GM21423 (cell line): ENCODE measurements at regions not wholly inside any gene's neighbourhood (a gene's known extent, or its start where the extent isn't known, plus 50 kb on each side); places are given as distances from the start of the nearest gene placed in this dataset.
"Not testable (repeated sequence)": the region's sequence is repeated elsewhere in the genome, so short reads cannot be mapped to it uniquely, and the experiment has no call there.

Source experiments
- ATAC-seq: cut with Tn5 transposase; IDR thresholded peaks from one replicate; pipeline ENCODE4 v1.9.1; 2021; ENCODE audit warnings: mild to moderate bottlenecking, moderate library complexity; ENCODE audit not compliant: unreplicated experiment

DNA sequence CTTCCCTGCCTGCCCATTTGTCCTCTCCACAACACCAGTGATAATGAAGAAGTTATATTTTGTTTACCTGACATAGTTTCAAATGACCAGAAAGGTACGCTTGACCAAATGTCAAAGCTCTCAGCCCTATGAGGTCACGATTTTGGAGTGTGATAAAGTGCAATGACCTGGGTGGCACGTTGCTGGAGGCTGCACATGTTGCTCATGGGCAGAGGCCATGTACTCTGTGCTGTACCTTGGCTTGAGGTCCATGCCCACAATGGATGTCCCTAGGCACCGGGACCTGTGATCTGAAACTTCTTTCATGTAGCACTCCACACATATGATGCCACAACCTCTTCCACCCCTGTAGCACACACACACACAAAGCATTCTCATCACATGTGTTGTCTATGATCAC lies 164.0 kb upstream of the HEY2 start:
- ATAC-seq = no peak

DNA sequence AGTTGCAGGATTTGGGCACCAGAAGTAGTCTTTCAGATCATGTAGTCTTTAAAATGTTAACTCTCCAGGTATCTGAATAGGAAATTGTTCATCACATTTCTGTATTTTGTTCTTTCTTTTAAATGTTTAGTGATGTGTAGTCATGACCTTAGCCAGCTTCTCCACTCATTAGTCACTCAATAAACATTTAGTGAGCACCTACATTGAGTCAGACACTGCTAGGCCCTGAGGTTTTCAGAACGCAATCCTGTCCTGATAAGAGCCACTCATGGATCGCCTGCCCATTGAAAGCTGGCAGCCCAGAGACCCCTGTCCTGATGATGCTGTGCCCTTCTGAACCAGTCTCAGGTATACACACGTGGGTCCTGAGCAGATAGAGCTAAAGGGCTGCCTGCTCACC lies 163.4 kb upstream of the HEY2 start:
- no peak for ATAC-seq

DNA sequence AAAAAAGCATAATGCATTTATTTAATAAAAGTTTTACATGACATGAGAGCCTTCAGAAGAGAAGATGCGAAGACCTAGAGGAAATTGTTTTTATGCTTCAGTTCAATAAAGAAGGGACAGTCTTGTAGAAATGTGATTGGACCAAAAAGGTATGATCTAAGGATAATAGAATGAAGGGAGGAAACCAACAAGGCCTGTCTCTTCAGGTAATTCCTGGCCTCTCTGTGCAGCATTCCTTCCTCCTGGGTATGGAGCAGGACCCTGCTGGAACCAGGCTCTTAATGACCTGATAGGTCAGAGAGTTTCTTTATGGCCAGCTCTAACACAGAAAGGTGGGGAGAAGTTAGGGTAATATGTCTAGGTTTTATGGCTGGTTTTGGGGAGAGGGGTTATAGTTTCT lies 162.8 kb upstream of the HEY2 start:
- no peak for ATAC-seq

DNA sequence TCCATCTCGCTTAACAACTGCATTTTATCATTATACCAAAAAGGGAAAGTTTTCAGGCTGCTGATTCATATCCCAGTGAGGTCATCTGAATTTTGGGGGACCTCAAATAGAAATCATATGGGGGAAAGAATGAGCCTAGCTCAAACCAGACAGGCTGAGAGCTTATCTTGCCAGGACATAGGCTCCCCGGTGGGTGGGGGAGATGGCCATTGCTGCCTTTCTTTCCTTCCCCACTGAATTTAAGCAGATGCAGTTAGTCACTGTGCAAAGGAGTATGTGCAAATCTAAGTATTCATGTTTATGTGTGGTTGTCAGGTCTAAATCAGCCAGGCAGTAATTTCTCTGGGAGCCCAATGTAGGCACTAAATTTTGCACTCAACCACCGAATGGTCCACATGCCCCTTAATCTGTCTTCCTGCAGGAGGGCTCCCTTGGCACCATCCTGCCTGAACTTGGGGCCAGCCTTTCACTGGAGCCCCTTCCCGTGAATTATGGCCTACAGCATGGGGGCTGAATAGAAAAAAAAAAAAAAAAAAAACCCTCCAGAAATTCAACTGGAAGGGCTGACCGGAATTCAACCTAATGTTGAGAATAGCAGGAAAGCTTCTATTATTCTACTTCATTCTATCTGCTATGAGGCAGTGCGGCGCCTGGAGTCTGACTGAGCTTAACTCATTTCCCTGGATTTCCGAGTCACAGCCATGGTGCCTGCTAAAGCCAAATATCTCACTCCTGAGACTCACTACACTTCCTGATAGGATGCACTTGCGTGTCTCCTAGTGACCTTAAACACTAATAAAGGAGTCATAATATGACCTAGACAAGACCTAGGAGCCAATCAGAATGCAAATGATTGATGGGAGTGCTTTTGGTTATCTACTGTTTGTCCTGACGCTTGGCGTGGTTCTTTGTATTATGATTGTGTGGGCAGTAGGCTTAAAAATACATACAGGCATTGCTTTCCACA lies 161.5 kb upstream of the HEY2 start:
- no peak for ATAC-seq

DNA sequence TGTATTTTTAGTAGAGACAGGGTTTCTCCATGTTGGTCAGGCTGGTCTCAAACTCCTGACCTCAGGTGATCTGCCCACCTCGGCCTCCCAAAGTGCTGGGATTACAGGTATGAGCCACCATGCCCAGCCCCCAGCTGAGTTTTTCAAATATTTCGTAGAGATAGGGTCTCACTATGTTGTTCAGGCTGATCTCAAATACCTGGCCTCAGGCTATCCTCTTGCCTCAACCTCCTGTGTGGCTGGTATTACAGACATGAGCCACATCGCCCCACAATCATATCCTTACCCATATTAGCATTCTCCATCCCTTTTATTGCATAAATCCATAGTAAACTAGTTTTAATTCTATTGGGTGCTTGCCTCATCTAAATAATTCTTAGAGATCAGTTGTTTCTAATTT lies 157.6 kb upstream of the HEY2 start:
- not testable (repeated sequence) for ATAC-seq

DNA sequence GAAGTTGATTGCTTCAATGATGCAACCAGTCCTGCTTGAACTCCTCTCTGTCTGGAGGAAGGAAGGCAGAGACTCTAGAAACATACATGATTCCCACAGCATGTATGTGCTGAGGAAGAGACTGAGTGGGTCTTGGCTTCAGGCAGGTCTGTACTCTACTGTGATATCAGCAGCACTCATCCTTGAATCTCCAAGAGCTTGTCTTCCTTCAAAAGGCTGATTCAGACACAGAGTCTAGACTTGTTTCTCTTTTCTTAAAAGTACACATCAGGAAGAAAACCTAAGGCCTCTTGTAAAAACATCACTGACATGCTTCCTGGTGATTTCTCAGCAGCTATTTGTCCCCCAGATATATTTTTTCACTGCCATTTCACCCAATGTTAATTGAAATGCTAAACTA lies 155.7 kb upstream of the HEY2 start:
- no peak for ATAC-seq

DNA sequence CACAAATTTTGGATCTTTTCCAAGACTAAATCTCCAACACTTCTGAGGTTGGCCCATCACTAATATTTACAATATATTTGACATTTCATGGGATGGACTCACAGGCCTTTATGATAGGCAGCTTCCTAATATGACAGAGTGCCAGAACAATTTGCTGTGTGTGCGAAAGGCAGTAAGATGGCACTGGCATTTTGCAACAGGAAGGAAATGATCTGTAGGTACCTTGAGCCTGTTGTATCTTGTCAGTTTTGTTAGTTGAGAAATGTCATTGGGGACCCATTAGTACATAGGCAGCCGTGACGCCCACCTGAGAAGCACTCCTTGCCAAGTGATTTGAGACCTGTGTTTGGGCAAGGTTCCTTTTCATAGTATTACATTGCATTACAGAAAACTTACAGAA lies 153.4 kb upstream of the HEY2 start:
- ATAC-seq = no peak

DNA sequence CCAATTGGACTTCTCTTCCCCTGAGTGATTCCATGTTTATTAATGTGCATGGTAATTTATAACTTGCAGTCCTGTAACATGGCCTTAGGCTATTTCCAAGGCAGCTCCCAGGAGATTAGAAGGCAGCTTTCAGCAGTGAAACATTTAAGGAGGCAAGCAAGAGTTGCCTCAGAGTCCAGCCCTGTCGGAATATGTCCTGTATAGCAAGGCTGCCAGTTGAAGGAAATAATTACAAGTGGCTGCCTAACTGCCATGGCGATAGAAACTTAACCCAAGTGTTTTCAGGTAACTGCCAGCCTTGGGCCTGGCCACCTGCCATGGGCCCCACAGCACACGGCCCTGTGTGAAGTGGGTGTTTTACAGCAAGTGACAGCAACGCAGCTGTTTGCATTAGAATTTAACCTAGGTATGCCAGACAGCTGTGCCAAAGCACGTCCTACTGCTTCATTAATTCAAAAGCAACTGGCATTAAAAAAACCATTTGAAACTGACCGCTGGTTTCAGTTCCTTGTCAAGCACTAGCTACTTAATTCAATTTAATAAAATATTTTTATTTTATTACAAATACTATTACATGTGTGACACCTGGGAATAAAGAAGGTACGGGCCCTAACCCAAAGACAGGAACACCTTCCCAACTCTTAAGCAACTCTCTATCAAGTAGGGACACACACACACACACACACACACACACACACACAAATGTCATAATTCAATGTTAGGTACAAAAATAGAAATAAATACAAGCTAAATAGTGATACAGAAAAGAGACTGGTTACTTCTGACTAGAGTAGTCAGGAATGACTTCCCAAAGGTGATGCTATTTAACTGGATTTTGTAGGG lies 151.8 kb upstream of the HEY2 start:
- peak; percentile 69 for ATAC-seq

DNA sequence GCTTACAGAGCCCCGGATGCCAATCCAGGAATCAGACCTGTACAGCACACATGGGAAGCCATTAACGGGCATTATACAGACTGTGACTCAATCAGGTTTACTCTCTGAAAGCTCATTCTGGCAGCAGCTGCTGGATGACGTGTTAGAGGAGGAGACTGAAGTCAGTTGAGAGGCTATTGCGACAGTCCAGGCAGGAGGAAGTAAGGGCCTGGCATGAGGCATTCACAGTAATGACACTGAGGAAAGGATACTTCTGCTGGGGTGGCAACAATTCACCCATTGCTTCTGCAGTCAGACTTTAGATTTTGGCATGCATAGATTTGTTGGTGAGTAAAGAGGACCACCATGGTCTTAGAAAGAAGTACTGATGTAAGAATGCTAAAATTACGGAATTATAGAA lies 151.0 kb upstream of the HEY2 start:
- no peak for ATAC-seq

DNA sequence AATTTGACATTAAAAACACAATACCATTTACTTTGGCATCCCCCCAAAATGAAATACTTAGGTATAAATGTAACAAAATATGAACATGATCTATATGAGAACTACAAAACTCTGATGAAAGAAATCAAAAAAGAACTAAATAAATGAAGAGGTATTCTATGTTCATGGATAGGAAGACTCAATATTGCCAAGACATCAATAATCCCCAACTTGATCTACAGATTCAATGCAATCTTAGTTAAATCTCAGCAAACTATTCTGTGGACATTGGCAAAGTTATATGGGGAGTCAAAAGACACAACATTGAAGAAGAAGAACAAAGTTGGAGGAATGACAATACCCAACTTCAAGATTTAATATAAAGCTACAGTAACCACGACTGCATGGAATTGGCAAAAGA lies 145.2 kb upstream of the HEY2 start:
- ATAC-seq = no peak

DNA sequence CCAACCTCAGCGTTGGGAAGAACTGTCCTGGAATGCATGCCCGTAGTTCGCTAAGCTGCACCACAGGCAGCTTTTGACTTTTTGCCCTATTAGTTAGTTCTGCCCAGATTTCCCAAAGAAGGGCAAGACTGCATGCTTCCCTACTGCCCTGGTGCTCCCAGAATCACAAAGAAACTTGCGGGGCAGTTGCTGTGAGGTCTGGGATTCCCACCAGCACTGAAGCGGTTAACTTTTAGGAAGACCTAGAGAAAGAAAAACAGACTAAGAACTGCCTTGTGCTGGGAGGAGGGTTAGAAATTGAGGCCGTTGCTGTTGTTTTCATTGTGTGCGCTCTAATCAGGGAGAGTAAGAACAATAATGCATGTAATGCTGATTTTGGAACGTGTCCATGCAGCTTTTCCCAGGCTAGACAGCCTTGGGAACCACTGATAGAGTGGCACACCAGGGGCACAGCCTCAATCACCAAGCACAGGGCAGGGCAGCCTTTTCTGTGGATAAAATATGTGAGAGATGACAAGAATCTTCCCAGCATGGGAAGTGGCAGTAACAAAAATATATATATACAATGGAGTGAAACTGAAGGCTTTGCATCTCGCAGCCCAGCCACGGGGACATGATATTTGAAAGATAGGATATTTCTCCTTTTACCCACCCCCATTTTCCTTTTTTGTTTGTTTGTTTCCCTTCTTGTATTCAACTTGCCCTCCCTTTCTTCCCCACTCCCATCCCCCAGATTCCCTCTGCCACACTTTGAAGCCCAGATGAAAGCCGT lies 137.7 kb upstream of the HEY2 start:
- no peak for ATAC-seq

DNA sequence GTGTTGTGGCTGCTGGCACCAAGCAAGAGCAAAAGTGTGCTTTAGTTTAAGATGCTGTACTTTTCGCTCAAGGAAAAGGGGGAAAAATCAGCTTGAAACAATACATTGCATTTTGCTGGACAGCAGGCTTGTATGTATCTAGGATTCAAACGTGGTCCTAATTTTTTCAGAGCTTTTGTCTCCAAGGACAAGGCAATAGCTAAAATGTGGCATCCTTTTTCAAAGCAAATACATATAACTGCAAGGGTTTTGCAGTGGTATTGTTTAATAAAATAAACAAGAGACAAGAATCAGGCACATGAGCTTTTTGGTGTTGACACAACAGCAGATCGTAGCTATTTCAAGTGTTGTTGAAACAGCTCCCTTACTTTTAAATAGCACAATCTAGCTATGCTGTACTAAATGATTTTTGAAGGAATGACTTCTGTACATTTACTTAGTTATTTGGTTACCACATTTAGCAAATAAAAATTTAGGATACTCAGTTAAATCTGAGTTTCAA lies 137.0 kb upstream of the HEY2 start:
- ATAC-seq = no peak

DNA sequence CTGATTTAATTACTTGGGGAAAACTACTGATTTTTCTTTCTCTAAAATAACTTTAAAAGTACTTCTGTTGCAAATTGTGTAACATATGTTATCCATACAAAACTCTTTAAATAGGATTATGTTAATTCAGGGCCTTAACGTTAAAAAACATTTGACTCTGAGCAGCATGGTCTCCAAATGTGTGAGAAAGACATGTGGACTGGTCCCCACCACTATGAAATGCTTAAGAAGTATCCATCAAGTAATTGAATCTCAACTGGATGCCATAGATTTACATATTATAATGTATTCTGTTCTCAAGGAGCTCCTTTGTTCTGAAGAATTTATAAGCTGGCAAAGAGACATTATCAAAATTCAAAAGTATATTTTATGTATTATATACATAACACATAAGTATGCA lies 130.8 kb upstream of the HEY2 start:
- ATAC-seq = no peak

DNA sequence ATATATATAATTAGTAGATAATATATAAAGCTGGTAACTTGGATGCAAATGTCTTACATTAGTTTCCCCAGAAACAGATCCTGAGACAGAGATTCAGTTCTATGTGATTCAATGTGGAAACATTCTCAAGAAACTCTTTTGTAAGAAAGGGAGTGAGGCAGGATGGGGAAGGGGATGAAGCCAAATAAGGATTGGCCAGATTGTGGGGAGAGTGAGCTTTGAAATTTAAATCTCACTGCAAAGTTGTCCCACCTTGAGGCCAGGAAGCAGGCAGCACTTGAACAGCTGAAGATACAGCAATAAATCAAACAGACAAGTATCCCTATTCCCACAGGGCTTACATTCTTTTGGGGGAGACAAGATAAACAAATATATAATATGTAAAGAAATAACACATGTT lies 126.3 kb upstream of the HEY2 start:
- ATAC-seq = no peak

DNA sequence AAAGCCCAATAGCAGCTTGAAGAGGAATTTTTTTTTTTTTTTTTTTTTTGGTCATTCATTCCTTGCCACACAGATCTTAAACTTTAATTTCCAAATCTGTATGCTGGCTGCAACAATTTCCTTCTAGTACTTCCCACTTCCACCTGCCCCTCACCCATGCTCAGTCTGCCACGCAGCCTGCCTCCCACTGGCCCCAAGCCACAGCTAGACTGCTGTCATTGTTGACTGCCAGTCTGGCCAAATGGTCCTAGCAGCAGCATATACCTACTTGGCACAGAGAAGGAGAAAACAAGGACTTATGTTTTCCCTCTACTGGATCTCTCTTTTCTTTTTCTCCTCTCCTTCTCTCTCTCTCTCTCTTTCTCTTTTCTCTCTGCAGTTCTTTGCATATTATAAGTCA lies 118.3 kb upstream of the HEY2 start:
- ATAC-seq = no peak

DNA sequence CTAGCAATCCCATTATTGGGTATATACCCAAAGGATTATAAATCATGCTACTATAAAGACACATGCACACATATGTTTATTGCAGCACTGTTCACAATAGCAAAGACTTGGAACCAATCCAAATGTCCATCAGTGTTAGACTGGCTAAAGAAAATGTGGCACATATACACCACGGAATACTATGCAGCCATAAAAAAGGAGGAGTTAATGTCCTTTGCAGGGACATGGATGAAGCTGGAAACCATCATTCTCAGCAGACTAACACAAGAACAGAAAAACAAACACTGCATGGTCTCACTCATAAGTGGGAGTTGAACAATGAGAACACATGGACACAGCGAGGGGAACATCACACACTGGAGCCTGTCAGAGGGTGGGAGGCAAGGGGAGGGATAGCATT lies 113.4 kb upstream of the HEY2 start:
- ATAC-seq = not testable (repeated sequence)

DNA sequence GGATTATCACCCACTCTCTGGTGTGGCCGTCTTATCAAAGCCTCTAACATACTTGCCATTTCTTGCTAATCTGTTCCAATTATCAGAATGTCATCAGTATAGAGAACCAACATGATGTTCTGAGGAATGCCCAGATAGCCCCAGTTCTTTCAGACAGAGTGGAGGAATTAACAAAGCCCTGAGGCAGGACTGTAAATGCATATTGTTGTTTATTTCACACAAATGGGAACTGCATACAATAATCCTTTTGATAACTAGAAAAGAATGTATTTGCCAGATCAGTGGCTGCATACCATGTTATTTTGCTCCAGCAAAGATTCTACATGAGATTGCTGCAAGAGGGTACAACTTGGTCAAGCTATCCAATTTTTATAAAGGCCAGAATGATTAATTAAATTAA lies 112.8 kb upstream of the HEY2 start:
- no peak for ATAC-seq

DNA sequence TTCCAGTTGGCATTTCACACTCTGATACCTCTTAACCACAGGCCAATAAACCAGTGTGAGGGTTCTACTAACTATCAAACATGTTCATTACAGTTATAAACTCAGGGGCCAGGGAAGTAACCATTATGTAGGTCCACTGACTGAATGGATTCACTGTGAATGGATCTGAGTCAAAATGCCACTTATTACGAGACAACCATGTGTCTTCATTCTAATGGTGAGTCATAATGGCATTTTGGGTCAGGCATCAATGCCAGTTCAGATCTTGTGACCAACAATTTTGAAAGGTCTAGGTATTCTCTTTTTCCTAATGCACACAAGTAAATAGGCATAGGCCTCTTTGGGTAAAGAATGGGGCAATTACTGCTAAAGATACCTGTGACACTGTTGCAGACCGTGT lies 112.2 kb upstream of the HEY2 start:
- ATAC-seq = no peak

DNA sequence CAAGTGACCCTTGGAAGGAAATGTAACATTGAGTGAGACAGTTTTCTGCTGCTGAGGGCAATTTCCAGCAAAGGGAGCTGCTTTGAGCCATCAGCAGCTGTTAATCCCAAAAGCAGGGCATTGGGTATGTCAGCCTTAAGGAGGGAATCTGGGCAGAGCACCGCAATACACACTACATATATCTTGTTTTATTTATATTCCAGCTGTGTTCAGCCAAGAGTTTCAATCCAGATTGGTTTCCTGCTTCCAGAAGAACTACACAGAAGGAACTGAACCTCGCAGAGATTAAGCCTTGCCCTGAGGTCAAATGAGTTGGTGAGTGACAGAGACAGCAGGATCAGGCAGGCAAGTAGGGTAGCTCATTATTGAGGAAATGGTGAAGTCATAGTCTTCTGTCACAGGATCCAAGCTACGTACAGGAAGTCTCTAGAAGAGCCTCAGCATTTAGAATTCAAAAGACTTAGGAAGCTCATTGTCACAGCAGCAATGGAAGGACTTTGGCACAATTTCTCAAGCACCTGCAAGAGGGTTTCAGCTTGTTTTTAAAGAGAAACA lies 109.9 kb upstream of the HEY2 start:
- no peak for ATAC-seq

DNA sequence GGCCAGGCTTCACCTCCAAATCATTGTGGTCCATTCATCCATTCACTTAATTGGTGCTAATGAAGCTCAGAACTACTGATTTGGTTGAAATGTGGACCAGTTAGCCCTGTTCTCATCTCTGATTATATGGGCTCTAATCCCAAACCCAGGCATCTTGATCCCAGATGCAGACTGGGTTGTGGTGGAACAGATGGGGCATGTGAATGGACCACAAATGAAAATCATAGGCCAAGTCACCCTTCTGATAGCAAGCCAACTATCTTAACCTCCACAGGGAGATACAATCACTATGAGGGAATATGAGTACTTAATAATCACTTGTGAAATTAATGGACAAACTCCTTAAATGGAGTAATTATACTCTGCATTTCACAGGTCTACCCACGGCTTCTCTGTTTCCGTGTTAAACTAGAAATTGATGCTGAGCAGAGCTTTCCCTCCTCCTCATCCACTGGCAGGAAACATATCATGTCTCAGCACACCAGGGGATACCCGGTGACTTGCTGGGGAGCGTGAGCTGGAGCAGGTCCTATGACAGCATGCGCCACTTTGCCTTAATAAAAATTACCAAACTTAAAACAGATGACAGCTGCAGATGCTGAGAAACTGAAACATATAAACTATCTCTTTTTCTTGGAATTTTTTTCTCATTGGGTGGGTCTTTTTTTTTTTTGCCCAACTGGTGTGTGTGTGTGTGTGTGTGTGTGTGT lies 108.8 kb upstream of the HEY2 start:
- ATAC-seq = no peak
